Activated naive CD4-positive, alpha-beta T cell treated with Interleukin-2 at 50 U/mL for 16 hours (primary cell): ENCODE measurements at regions not wholly inside any gene's neighbourhood (a gene's known extent, or its start where the extent isn't known, plus 50 kb on each side); places are given as distances from the start of the nearest gene placed in this dataset.

Experiments
- DNase-seq: peaks from one replicate; pipeline ENCODE4 v3.0.0-alpha.2; 2020

- no peak for DNase-seq
Measured at GRCh38 chr4:23654791-23655190, 235.1 kb downstream of the PPARGC1A start.

DNA sequence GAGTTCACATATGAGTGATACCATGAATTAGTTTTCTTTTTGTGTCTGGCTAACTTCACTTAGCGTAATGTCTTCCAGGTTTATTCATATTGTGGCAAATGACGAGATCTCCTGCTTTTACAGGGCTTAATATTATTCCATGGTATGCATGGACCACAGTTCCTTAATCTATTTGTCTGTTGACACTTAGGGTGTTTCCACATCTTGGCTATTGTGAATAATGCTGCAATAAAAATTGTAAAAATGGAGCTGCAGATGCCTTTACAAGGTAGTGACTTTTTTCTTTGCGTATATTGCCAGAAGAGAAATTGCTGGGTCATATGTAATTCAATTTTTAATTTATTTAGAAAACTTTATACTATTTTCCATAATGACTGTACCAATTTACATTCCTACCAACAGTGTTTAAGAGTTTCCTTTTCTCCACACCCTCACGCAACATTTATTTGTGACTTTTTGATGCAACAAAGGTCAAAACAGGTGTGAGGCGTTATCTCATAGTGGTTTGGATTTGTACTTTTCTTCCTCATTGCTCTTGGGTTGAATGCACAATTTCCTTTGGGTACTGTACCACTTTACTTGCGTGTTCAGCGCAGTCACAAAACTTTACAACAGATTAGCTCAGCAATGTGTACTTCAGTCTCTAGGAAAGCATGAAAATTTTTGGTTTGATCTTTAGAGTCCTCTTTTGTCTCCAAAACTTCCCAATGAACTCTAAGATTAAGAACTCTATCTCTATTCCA is 240.8 kb downstream of the PPARGC1A start:
- DNase-seq = no peak

DNA sequence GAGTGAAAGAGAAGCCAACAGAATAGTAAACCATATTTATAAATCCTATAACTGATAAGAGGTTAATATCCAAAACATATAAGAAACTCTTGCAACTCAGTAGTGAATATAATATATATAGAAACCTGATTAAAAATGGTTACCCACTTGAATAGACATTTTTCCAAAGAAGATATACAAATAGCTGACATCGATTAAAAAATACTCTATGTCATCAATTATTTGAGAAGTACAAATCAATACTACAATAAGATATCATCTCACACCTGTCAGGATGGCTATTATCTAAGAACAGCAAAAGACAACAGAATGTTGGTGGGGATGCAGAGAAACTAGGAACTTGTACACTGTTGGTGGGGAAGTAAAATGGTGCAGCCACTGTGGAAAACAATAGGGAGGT is 254.4 kb downstream of the PPARGC1A start:
- DNase-seq = no peak

DNA sequence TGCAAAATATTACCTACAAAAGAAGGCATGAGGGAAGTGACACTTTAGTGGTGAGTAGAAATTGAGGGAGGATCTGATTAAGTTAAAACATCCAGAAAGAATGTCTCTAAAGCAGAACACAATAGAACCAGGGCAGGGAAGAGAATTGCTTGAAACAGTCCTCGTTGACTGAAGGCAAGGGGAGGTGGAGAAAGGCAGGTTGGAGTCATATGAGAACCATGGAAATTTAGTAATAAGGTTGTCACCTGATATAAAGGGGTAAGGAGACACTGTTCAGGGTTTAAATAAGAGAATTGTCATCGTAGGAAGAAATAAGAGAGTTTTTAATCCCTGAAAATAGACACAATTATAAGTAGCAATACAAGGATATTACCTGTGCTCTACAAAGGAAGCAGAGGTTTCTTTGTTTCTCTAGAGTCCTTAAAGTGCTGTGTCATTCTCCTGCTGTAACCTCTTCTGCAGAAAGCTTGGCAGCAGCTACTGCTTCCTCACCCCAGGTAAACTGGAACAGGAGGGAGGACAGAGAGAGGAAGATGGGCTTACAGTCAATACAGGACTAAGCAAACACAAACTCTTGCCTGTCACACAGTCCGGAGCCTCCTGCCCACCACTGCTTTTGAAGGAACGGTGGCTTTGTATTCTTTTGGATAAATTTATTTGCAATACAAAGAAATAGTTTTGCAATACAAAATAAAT is 258.4 kb downstream of the PPARGC1A start:
- DNase-seq = no peak

- DNase-seq = no peak
Measured at GRCh38 chr4:23630110-23630509, 259.7 kb downstream of the PPARGC1A start.

DNA sequence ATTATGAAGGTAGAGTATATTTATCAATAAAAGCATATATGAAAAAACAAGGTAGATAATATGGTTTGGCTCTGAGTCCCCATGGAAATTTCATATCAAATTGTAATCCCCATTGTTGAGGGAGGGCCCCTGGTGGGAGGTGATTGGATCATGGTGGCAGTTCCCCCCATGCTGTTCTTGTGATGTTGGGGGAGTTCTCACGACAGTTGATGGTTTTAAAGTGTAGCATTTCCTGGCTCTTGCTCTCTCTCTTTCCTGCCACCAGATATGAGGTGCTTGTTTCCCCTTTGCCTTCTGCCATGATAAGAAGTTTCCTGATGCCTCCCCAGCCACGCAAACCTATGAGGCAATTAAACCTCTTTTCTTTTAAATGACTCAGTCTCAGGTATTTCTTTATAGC is 260.4 kb downstream of the PPARGC1A start:
- DNase-seq = no peak

- DNase-seq = no peak
Measured at GRCh38 chr4:23614284-23614892, 275.5 kb downstream of the PPARGC1A start.

DNA sequence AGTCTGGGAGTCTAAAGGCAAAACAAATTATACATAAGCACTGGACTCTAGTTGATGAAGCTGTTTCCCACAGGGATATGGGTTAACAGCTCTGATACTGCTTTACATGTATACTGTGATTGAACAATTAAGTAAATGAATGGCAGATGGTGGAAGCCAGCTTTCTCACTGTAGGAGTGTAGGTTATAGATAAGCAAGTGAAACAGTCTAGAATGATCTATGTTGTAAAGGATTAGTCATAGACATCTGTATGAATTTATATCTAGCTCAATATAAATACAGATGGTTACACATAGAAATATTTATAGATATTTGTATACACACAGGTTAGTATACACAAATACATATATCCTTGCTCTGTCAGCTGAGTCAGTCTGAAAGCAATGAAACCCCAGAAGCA is 276.1 kb downstream of the PPARGC1A start:
- DNase-seq = no peak

DNA sequence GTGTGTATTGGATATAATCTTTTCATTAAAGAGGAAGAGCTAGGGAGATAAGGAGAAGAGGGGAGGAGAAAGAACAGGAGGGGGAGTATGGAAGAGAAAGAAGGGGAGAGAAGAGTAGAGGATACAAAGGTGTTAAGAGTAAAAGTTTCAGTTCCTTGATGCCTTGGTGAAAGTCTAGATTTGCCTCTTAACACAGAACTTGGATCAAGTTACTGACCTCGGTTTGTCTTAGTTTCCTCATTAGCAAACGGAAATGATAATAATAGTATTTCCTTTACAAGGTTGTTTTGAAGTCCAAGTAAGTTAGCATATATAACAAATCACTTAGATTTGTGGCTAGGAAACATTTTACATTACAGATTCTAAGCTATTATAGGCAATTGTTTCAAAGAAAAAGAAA is 287.1 kb downstream of the PPARGC1A start:
- no peak for DNase-seq

GRCh38 chr4:23594125-23594524 is 295.7 kb downstream of the PPARGC1A start:
- no peak for DNase-seq

- no peak for DNase-seq
Measured at GRCh38 chr4:23590431-23590830, 299.4 kb downstream of the PPARGC1A start.

- no peak for DNase-seq
Measured at GRCh38 chr4:23584024-23584423, 305.8 kb downstream of the PPARGC1A start.

DNA sequence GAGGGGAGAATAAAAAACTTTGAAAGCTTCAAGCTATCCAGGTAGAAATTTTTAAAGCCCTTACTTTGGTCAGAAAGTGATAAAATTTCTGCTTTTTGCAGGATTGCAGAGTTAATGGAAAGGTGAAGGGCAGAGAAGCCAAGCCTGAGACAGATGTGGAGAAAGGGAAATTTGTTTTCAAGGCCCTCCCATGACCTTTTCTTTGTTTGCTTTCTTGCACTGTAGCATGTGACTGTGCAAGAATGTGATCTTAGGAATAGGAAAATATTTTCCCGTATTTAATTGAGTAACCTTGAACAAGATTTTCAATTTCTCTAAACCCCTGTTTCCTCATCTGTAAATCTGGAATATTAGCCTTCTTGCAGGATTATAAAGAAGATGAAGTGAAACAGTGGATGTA is 307.2 kb downstream of the PPARGC1A start:
- DNase-seq = no peak

DNA sequence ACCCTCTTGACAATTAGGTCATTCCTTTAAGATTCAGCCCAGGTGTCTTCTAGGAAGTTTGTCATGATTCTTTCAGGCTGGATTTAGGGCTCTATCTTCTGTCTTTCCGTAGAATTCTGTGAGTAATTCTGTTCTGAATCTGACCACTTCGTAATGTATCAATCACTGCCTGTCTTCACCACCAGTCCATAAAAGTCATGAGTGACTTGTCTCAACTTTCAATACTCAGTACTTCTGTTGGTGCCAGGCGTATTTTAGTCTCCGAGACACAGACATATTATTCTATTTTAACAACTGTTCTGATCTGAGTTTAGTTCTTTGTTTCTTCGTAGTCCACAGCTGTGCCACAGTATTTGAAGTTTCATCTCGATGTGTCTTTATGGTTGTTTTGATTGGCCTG is 310.7 kb downstream of the PPARGC1A start:
- no peak for DNase-seq

DNA sequence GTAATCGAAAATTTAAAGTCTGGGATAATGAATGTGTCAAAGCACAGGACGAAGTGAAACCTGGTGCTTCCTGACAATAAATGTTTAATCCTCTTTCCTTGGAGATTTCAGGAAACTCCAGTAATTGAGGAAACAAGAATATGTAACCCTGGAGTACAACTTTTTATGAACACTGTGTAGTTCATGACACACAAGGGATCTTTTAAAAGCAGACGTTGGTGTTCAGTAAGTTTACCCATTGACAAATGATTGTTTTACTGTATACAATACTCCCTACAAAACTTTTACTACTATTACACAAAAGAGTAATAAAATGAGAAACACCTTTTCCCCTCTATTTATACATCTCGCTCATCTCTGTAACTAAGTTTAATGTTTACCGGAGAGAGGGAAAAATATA is 312.4 kb downstream of the PPARGC1A start:
- no peak for DNase-seq

DNA sequence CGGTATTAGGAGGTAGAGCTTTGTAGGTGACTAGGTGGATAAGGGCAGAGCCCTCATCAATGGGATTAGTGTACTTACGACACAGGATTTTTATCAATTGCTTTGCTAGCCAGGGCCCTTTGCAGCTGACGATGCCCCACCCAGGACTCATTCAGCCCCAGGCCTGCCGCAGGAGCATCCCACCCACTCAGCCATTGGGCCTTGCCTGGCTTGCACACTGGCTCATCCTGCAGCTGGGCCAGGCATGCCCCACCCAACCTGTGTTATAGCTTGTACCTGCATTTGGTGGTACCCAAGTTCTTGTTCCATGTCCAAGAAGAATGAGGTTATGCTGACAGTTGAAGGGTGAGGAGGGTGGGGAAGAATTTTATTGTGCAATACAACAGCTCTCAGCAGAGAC is 317.5 kb downstream of the PPARGC1A start:
- no peak for DNase-seq

- no peak for DNase-seq
Measured at GRCh38 chr4:23567338-23567737, 322.5 kb downstream of the PPARGC1A start.

DNA sequence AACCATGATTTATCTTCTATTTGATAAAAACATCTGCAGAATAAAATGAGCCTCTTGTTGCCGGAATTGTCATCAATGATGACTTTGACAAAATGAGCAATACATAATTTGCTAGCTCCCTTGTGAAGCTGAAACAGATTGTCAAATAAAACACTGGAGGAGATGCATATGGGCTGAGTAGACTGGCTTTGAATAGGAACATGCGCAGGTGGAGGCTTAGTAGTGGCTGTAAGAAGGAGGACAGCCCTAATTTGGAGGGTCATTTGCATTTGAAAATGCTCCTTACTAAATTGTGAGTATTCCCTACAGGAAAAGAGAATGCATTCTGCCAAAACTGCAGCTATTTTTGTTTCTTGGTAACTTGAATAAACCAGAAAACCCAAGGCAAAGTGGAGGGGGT is 329.1 kb downstream of the PPARGC1A start:
- no peak for DNase-seq

- no peak for DNase-seq
Measured at GRCh38 chr4:23558101-23558500, 331.7 kb downstream of the PPARGC1A start.

GRCh38 chr4:23547601-23548000 is 342.2 kb downstream of the PPARGC1A start:
- DNase-seq = no peak

DNA sequence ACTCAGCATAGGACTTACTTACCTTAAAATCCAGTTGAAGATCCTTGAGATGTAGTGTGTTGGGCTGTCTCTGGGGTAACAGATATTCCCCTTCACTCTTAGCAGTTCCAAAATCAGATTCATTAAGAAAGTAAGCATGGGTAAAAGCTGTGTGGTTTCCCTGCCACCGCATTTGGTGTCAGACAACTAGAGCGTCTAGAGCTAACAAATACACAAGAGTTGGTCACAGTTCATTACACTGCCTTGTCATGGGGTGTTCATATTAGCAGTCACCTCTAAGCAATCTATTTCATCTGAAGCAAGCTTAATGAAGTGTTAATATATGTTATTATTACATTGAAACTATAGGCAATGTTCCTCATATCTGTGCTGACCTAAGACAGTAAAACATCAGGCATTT is 342.8 kb downstream of the PPARGC1A start:
- no peak for DNase-seq

DNA sequence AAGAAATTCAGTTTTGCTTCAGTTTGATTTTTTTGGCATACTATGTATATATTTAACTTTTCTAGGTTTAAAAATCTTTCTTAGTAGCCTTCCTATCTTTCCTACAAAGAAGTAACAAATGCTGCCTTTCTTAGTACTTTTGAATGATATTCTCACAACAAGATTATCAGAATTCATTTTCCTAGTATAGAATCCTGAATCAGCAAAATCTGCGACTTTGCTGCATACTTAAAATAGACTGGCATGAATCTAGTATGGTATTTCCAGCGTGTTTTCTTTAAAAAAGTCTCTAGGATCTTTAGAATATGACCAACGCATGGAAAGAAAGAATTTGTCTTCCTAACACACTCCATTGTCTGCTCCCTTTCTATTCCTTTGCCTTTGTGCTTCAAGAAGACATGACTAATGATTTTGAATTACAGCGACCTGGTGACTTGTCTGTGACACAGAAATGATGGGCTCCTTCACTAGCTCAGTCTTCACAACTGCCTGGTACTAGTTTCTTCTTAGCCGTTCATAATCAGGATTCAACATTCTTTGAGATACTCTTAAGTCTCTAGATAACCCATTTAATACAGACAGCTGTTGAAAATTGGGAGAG is 349.8 kb downstream of the PPARGC1A start:
- DNase-seq = no peak

DNA sequence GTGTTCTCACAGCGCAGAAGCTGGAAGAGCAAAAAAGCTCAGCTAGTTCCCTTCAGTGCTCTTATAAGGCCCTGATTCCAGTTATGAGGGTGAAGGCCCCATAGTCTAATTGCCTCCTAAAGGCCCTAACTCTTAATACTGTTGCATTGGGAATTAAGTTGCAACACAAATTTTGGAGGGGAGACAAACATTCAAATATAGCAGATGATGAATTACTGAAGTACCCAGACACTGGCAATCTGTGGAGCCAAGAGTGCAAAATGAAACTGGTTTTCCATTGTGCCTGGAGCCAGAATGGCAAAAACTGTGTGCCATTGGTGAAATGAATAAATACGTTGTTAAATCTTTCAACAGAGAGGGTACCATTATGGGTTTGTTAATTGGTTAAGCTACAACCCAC is 356.0 kb downstream of the PPARGC1A start:
- no peak for DNase-seq

- DNase-seq = no peak
Measured at GRCh38 chr4:23516716-23517115, 373.1 kb downstream of the PPARGC1A start.
